Suprapubic skin (tissue), 4 donors: ENCODE measurements at regions not wholly inside any gene's neighbourhood (a gene's known extent, or its start where the extent isn't known, plus 50 kb on each side); places are given as distances from the start of the nearest gene placed in this dataset.

Experiments used
- DNase-seq, 2 donors: peaks; one replicate each; pipeline ENCODE4 v3.0.0-alpha.2; 2019; ENCODE audit warnings: low spot score in 2 of 2
- H3K27ac ChIP-seq: fragments of 200-600 bp; sonication (generic); one replicate; pipeline ENCODE4 v1.5.1; 2019
- H3K27me3 ChIP-seq: fragments of 200-600 bp; sonication (generic); one replicate; pipeline ENCODE4 v1.5.1; 2019
- H3K36me3 ChIP-seq: fragments of 200-600 bp; sonication (generic); one replicate; pipeline ENCODE4 v1.5.1; 2019
- H3K4me1 ChIP-seq: fragments of 200-600 bp; sonication (generic); one replicate; pipeline ENCODE4 v1.5.1; 2019
- H3K4me3 ChIP-seq: fragments of 200-600 bp; sonication (generic); one replicate; pipeline ENCODE4 v1.5.1; 2019; ENCODE audit warnings: mild to moderate bottlenecking
- H3K9me3 ChIP-seq: fragments of 200-600 bp; sonication (generic); one replicate; pipeline ENCODE4 v1.5.1; 2019
- CTCF ChIP-seq, 2 donors: fragments of 200-600 bp in 1 of 2; fragments of 450-650 bp in 1 of 2; sonication (generic) in 1 of 2; IDR thresholded peaks; one replicate each; pipeline ENCODE4 v1.5.1; 2016 to 2019; ENCODE audit warnings: antibody characterized with exemption in 2 of 2, mild to moderate bottlenecking in 1 of 2, moderate library complexity in 1 of 2
- EP300 ChIP-seq: sonication (generic); formaldehyde crosslinking; IDR thresholded peaks from one replicate; pipeline ENCODE4 v1.6.1; 2017; ENCODE audit warnings: antibody characterized with exemption
- POLR2A ChIP-seq, 2 donors: fragments of 450-650 bp; IDR thresholded peaks; one replicate each; pipeline ENCODE4 v1.6.1; 2017; ENCODE audit warnings: antibody characterized with exemption in 2 of 2, mild to moderate bottlenecking in 2 of 2, moderate library complexity in 2 of 2
- POLR2AphosphoS5 ChIP-seq, 3 donors: sonication (generic); formaldehyde crosslinking; IDR thresholded peaks; one replicate each; pipeline ENCODE4 v1.6.1; 2017; ENCODE audit warnings: antibody characterized with exemption in 3 of 3
- WGBS: methylation state at CpG from one replicate; pipeline ENCODE4 v1.1.5; 2018; 5-methylcytosine and 5-hydroxymethylcytosine counted together

- no peaks in the 10 kb centered on the region for H3K4me1 ChIP-seq
- no peaks in the 10 kb centered on the region for H3K9me3 ChIP-seq
- no peak for TF ChIP-seq CTCF (IDR thresholded peaks at IDR 0.05)
- TF ChIP-seq EP300: no peak
- TF ChIP-seq POLR2A (IDR thresholded peaks at IDR 0.05): no peak
- no peak for TF ChIP-seq POLR2AphosphoS5 (IDR thresholded peaks at IDR 0.05)
- no peak for DNase-seq
- no peak overlapping the region for H3K4me3 ChIP-seq
- H3K36me3 ChIP-seq: no peaks in the 10 kb centered on the region
- H3K27me3 ChIP-seq: no peaks in the 10 kb centered on the region
- H3K27ac ChIP-seq: no peak overlapping the region
Observed at GRCh38 chr11:122037911-122038310, 78.1 kb downstream of the BLID start.

- Histone ChIP-seq H3K27me3 (no peaks in the 10 kb centered on the region), H3K27ac (no peak overlapping the region), H3K4me1 (no peaks in the 10 kb centered on the region), H3K9me3 (no peaks in the 10 kb centered on the region), H3K36me3 (no peaks in the 10 kb centered on the region), H3K4me3 (no peak overlapping the region)
- TF ChIP-seq CTCF (IDR thresholded peaks at IDR 0.05) (no peak), POLR2A (IDR thresholded peaks at IDR 0.05) (no peak), EP300 (no peak), POLR2AphosphoS5 (IDR thresholded peaks at IDR 0.05) (no peak)
- no peak for DNase-seq
- 96% methylated on average over 6 of the region's 6 CpGs for WGBS
Observed at GRCh38 chr11:122036493-122036892, 79.5 kb downstream of the BLID start.

- H3K4me1 ChIP-seq: no peaks in the 10 kb centered on the region
- DNase-seq: no peak
- no peaks in the 10 kb centered on the region for H3K27me3 ChIP-seq
- 17% methylated on average over 1 of the region's 1 CpG for WGBS
- H3K27ac ChIP-seq: no peak overlapping the region
- TF ChIP-seq POLR2AphosphoS5 (IDR thresholded peaks at IDR 0.05) (no peak), CTCF (IDR thresholded peaks at IDR 0.05) (no peak), EP300 (no peak), POLR2A (IDR thresholded peaks at IDR 0.05) (no peak)
- H3K9me3 ChIP-seq: no peaks in the 10 kb centered on the region
- H3K4me3 ChIP-seq: no peak overlapping the region
- H3K36me3 ChIP-seq: no peaks in the 10 kb centered on the region
Observed at GRCh38 chr11:122036018-122036417, 80.0 kb downstream of the BLID start.

- Histone ChIP-seq H3K36me3 (no peaks in the 10 kb centered on the region), H3K27me3 (no peaks in the 10 kb centered on the region), H3K27ac (no peak overlapping the region), H3K4me1 (no peaks in the 10 kb centered on the region), H3K4me3 (no peak overlapping the region), H3K9me3 (no peaks in the 10 kb centered on the region)
- no peak for TF ChIP-seq CTCF (IDR thresholded peaks at IDR 0.05)
- no peak for TF ChIP-seq POLR2AphosphoS5 (IDR thresholded peaks at IDR 0.05)
- TF ChIP-seq POLR2A (IDR thresholded peaks at IDR 0.05): no peak
- TF ChIP-seq EP300: no peak
- 87% methylated on average over 2 of the region's 2 CpGs for WGBS
- no peak for DNase-seq
Observed at GRCh38 chr11:122033631-122034030, 82.4 kb downstream of the BLID start.

GRCh38 chr11:122033193-122033592 is 82.8 kb downstream of the BLID start:
- no peaks in the 10 kb centered on the region for H3K4me1 ChIP-seq
- no peaks in the 10 kb centered on the region for H3K36me3 ChIP-seq
- no peak for TF ChIP-seq POLR2A (IDR thresholded peaks at IDR 0.05)
- no peak for TF ChIP-seq CTCF (IDR thresholded peaks at IDR 0.05)
- no peak for TF ChIP-seq EP300
- H3K9me3 ChIP-seq: no peaks in the 10 kb centered on the region
- no peaks in the 10 kb centered on the region for H3K27me3 ChIP-seq
- DNase-seq: no peak
- WGBS: 69% methylated on average over 2 of the region's 2 CpGs
- no peak overlapping the region for H3K4me3 ChIP-seq
- peak overlapping the region; percentile 50 for H3K27ac ChIP-seq
